H9 (cell line): ENCODE measurements at regions not wholly inside any gene's neighbourhood (a gene's known extent, or its start where the extent isn't known, plus 50 kb on each side); places are given as distances from the start of the nearest gene placed in this dataset.
"Not testable (repeated sequence)": the region's sequence is repeated elsewhere in the genome, so short reads cannot be mapped to it uniquely, and the experiment has no call there.

Experiments used
- DNase-seq: peaks from one replicate; pipeline ENCODE4 v3.0.0-alpha.2; 2017
- H2AFZ ChIP-seq: one replicate; pipeline ENCODE4 v1.6.1; 2013; ENCODE audit warnings: mild to moderate bottlenecking, low read length, control low read depth, moderate library complexity
- H2AK5ac ChIP-seq: 2 replicates; pipeline ENCODE4 v1.6.1; 2013; ENCODE audit warnings: low read length, control low read depth, mixed read lengths; ENCODE audit not compliant: insufficient read length
- H2BK120ac ChIP-seq: one replicate; pipeline ENCODE4 v1.6.1; 2013; ENCODE audit warnings: low read depth, mild to moderate bottlenecking, low read length, control low read depth, inconsistent platforms; ENCODE audit not compliant: poor library complexity, severe bottlenecking
- H2BK12ac ChIP-seq: 2 replicates; pipeline ENCODE4 v1.6.1; 2013; ENCODE audit warnings: low read length, control low read depth, mixed read lengths, low read depth; ENCODE audit not compliant: insufficient read length
- H2BK15ac ChIP-seq: 2 replicates; pipeline ENCODE4 v1.6.1; 2013; ENCODE audit warnings: low read depth, low read length, control low read depth
- H2BK20ac ChIP-seq: one replicate; pipeline ENCODE4 v1.6.1; 2013; ENCODE audit warnings: low read depth, mild to moderate bottlenecking, low read length, control low read depth, inconsistent platforms; ENCODE audit not compliant: poor library complexity, severe bottlenecking
- H2BK5ac ChIP-seq: 2 replicates; pipeline ENCODE4 v1.6.1; 2013; ENCODE audit warnings: low read length, control low read depth, mixed read lengths; ENCODE audit not compliant: insufficient read length
- H3K14ac ChIP-seq: 2 replicates; pipeline ENCODE4 v1.6.1; 2013; ENCODE audit warnings: low read length, control low read depth; ENCODE audit not compliant: insufficient read depth
- H3K18ac ChIP-seq: 2 replicates; pipeline ENCODE4 v1.6.1; 2013; ENCODE audit warnings: low read depth, mild to moderate bottlenecking, mixed read lengths, low read length, control low read depth; ENCODE audit not compliant: insufficient read length
- H3K23ac ChIP-seq: 2 replicates; pipeline ENCODE4 v1.6.1; 2013; ENCODE audit warnings: low read length, control low read depth, mixed read lengths, low read depth; ENCODE audit not compliant: insufficient read length
- H3K23me2 ChIP-seq: 2 replicates; pipeline ENCODE4 v1.6.1; 2013; ENCODE audit warnings: low read depth, mild to moderate bottlenecking, mixed read lengths, low read length, control low read depth; ENCODE audit not compliant: insufficient read length, poor library complexity, severe bottlenecking
- H3K27ac ChIP-seq: 2 replicates; pipeline ENCODE4 v1.5.1; 2013; ENCODE audit warnings: low read length, control low read depth, mixed read lengths, low read depth; ENCODE audit not compliant: insufficient read length
- H3K27me3 ChIP-seq: 2 replicates; pipeline ENCODE4 v1.6.1; 2013; ENCODE audit warnings: low read length, control low read depth, inconsistent platforms; ENCODE audit not compliant: insufficient read depth
- H3K4ac ChIP-seq: 2 replicates; pipeline ENCODE4 v1.6.1; 2013; ENCODE audit warnings: low read depth, mild to moderate bottlenecking, control low read depth, inconsistent platforms, low read length, moderate library complexity
- H3K4me1 ChIP-seq: 2 replicates; pipeline ENCODE4 v1.6.1; 2013; ENCODE audit warnings: low read length, control low read depth, inconsistent platforms; ENCODE audit not compliant: insufficient read depth
- H3K4me2 ChIP-seq: 2 replicates; pipeline ENCODE4 v1.6.1; 2013; ENCODE audit warnings: low read length, control low read depth, mixed read lengths; ENCODE audit not compliant: insufficient read length, insufficient read depth
- H3K56ac ChIP-seq: 2 replicates; pipeline ENCODE4 v1.6.1; 2013; ENCODE audit warnings: low read depth, mild to moderate bottlenecking, mixed read lengths, low read length, control low read depth; ENCODE audit not compliant: insufficient read length
- H3K79me1 ChIP-seq: 2 replicates; pipeline ENCODE4 v1.6.1; 2013; ENCODE audit warnings: low read depth, mild to moderate bottlenecking, moderate library complexity, low read length, control low read depth, inconsistent platforms; ENCODE audit not compliant: insufficient read depth, poor library complexity, severe bottlenecking
- H3K79me2 ChIP-seq: 2 replicates; pipeline ENCODE4 v1.6.1; 2013; ENCODE audit warnings: low read length, control low read depth, inconsistent platforms; ENCODE audit not compliant: insufficient read depth
- H3K9ac ChIP-seq: 2 replicates; pipeline ENCODE4 v1.6.1; 2013; ENCODE audit warnings: low read length, control low read depth, mixed read lengths; ENCODE audit not compliant: insufficient read length; ENCODE audit errors: extremely low read depth
- H3K9me3 ChIP-seq: one replicate; pipeline ENCODE4 v1.6.1; 2013; ENCODE audit warnings: low read depth, low read length, inconsistent platforms; ENCODE audit not compliant: control insufficient read depth
- H3T11ph ChIP-seq: one replicate; pipeline ENCODE4 v1.6.1; 2013; ENCODE audit warnings: mild to moderate bottlenecking, low read length, control low read depth, inconsistent platforms
- H4K20me1 ChIP-seq: one replicate; pipeline ENCODE4 v1.6.1; 2013; ENCODE audit not compliant: control insufficient read depth, insufficient read length, insufficient read depth
- H4K5ac ChIP-seq: 2 replicates; pipeline ENCODE4 v1.6.1; 2013; ENCODE audit warnings: low read depth, mild to moderate bottlenecking, mixed read lengths, low read length, control low read depth; ENCODE audit not compliant: insufficient read length
- H4K8ac ChIP-seq: replicated peaks from 2 replicates; pipeline ENCODE4 v1.6.1; 2013; ENCODE audit warnings: low read length, control low read depth, mixed read lengths, low read depth; ENCODE audit not compliant: insufficient read length
- H4K91ac ChIP-seq: 2 replicates; pipeline ENCODE4 v1.6.1; 2013; ENCODE audit warnings: low read depth, mild to moderate bottlenecking, moderate library complexity, mixed read lengths, low read length, control low read depth; ENCODE audit not compliant: insufficient read length
- H3K27ac Mint-ChIP-seq, 3 experiments: 2 replicates in 2 of 3; 3 replicates in 1 of 3; pipeline ENCODE4 v1.8.0; 2020 to 2021; ENCODE audit warnings: mixed read lengths in 3 of 3, mild to moderate bottlenecking in 1 of 3, moderate library complexity in 1 of 3
- H3K27me3 Mint-ChIP-seq: 2 replicates; pipeline ENCODE4 v1.8.0; 2021; ENCODE audit warnings: low read depth, mild to moderate bottlenecking, moderate library complexity, mixed read lengths
- H3K36me3 Mint-ChIP-seq, 3 experiments: 2 replicates in 2 of 3; 3 replicates in 1 of 3; pipeline ENCODE4 v1.8.0; 2020 to 2021; ENCODE audit warnings: low read depth in 3 of 3, mixed read lengths in 3 of 3; ENCODE audit not compliant: insufficient read depth in 1 of 3
- H3K4me1 Mint-ChIP-seq, 2 experiments: 2 replicates each; pipeline ENCODE4 v1.8.0; 2020; ENCODE audit warnings: mixed read lengths in 2 of 2
- H3K4me3 Mint-ChIP-seq, 2 experiments: 2 replicates in 1 of 2; 3 replicates in 1 of 2; pipeline ENCODE4 v1.8.0; 2020 to 2021; ENCODE audit warnings: mild to moderate bottlenecking in 2 of 2, mixed read lengths in 2 of 2, moderate library complexity in 1 of 2
- H3K9me3 Mint-ChIP-seq, 2 experiments: 2 replicates in 1 of 2; 3 replicates in 1 of 2; pipeline ENCODE4 v1.8.0; 2020; ENCODE audit warnings: mild to moderate bottlenecking in 2 of 2, mixed read lengths in 2 of 2, moderate library complexity in 1 of 2
- whole genome bisulfite sequencing: extraction: QIAGEN DNeasy Blood & Tissue Kit; methylation state at CpG from one replicate; pipeline ENCODE4 v1.1.7; 2013; ENCODE audit warnings: missing lambda C conversion rate, low lambda C conversion rate, mixed read lengths; ENCODE audit not compliant: insufficient read length; ENCODE audit errors: extremely low coverage; 5-methylcytosine and 5-hydroxymethylcytosine counted together

DNA sequence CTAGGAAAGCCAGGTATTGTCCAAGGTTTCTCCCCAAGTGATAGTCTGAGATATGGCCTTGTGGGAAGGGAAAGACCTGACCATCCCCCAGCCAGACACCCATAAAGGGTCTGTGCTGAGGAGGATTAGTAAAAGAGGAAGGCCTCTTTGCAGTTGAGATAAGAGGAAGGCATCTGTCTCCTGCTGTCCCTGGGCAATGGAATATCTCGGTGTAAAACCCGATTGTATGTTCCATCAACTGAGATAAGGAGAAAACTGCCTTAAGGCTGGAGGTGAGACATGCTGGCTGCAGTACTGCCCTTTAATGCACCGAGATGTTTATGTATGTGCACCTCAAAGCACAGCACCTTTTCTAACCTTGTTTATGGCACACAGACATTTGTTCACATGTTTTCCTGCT, 805.9 kb downstream of the FOXD4L5 start:
- H2BK20ac ChIP-seq, H3K27ac Mint-ChIP-seq, H2AFZ ChIP-seq, H3K27me3 ChIP-seq, H2BK120ac ChIP-seq, H2BK15ac ChIP-seq, H3K23ac ChIP-seq, H4K91ac ChIP-seq, H3K9ac ChIP-seq, H4K8ac ChIP-seq, H4K5ac ChIP-seq, H3K23me2 ChIP-seq, H2BK12ac ChIP-seq, H3K79me2 ChIP-seq, H3K4me1 Mint-ChIP-seq, H3K9me3 Mint-ChIP-seq, H3K4me2 ChIP-seq, H3K4me1 ChIP-seq, H3K14ac ChIP-seq, H3K4ac ChIP-seq, H3K18ac ChIP-seq, H2AK5ac ChIP-seq, H3K36me3 Mint-ChIP-seq, H3K4me3 Mint-ChIP-seq, DNase-seq, H3K27ac ChIP-seq, H3K79me1 ChIP-seq, H3K56ac ChIP-seq, H3K9me3 ChIP-seq, H2BK5ac ChIP-seq, H4K20me1 ChIP-seq, H3T11ph ChIP-seq: not testable (repeated sequence)
- WGBS = no CpG with 5 or more reads among the region's 3 CpGs
- H3K27me3 Mint-ChIP-seq = peaks cover 39% of the 10 kb centered on the region

- not testable (repeated sequence) for H3K4me1 Mint-ChIP-seq, H4K91ac ChIP-seq, H2BK120ac ChIP-seq, H3T11ph ChIP-seq, H4K20me1 ChIP-seq, H3K4me2 ChIP-seq, H3K79me2 ChIP-seq, H2BK5ac ChIP-seq, H3K14ac ChIP-seq, H3K36me3 Mint-ChIP-seq, H3K56ac ChIP-seq, H3K4me1 ChIP-seq, H4K8ac ChIP-seq, H2BK12ac ChIP-seq, H3K79me1 ChIP-seq, H2AFZ ChIP-seq, H2BK15ac ChIP-seq, H3K4ac ChIP-seq, H3K9me3 ChIP-seq, H3K18ac ChIP-seq, H3K27me3 ChIP-seq, H2AK5ac ChIP-seq, H3K23ac ChIP-seq, H3K9ac ChIP-seq, H2BK20ac ChIP-seq, H4K5ac ChIP-seq, DNase-seq, H3K4me3 Mint-ChIP-seq, H3K9me3 Mint-ChIP-seq, H3K27ac Mint-ChIP-seq, H3K23me2 ChIP-seq, H3K27ac ChIP-seq
- peaks cover 14% of the 10 kb centered on the region for H3K27me3 Mint-ChIP-seq
- no CpG with 5 or more reads among the region's 8 CpGs for WGBS
Measured at GRCh38 chr9:64468943-64469342, 816.1 kb downstream of the FOXD4L5 start.
